IMR-90 (cell line): ENCODE measurements at regions not wholly inside any gene's neighbourhood (a gene's known extent, or its start where the extent isn't known, plus 50 kb on each side); places are given as distances from the start of the nearest gene placed in this dataset.

Experiments used
- ATAC-seq: fragments of 200-7000 bp; cut with Tn5 transposase; 2 replicates; pipeline ENCODE4 v1.9.1; 2020; ENCODE audit warnings: low read depth, mild to moderate bottlenecking, moderate library complexity
- BruUV-seq: library from RNA; stranded (reverse); fragments of 400-500 nt; replicated peaks from 2 replicates; lab custom pipeline; 2021; lab: Mats Ljungman, UMichigan
- CTCF ChIA-PET: fragments of 300-600 bp; formaldehyde crosslinking; extraction: SDS; loops from one replicate; lab custom pipeline; 2021; ENCODE audit warnings: antibody characterized with exemption; lab: Yijun Ruan, JAX
- POLR2A ChIA-PET: fragments of 300-600 bp; sonication (Branson Sonifier 250); formaldehyde crosslinking; loops from one replicate; lab custom pipeline; 2022; ENCODE audit warnings: antibody characterized with exemption; ENCODE audit not compliant: unreplicated experiment; lab: Charles Lee
- DNase-seq: peaks from one replicate; pipeline ENCODE4 v3.0.0; 2013
- H2AFZ ChIP-seq: replicated peaks from 2 replicates; pipeline ENCODE3; 2013; ENCODE audit warnings: low read length, mild to moderate bottlenecking; ENCODE audit not compliant: poor library complexity
- H2AK5ac ChIP-seq: 2 replicates; pipeline ENCODE4 v1.6.1; 2013; ENCODE audit warnings: low read depth, low read length, inconsistent platforms
- H2AK9ac ChIP-seq: replicated peaks from 2 replicates; pipeline ENCODE3; 2013; ENCODE audit warnings: mild to moderate bottlenecking, low read depth, low read length, moderate library complexity; ENCODE audit not compliant: poor library complexity
- H2BK120ac ChIP-seq: 2 replicates; pipeline ENCODE4 v1.6.1; 2013; ENCODE audit warnings: low read depth, low read length, inconsistent platforms
- H2BK15ac ChIP-seq: 3 replicates; pipeline ENCODE4 v1.6.1; 2013; ENCODE audit warnings: low read depth, low read length, inconsistent platforms
- H2BK20ac ChIP-seq: 2 replicates; pipeline ENCODE4 v1.6.1; 2013; ENCODE audit warnings: low read depth, mild to moderate bottlenecking, inconsistent platforms, low read length, moderate library complexity
- H2BK5ac ChIP-seq: 2 replicates; pipeline ENCODE4 v1.6.1; 2013; ENCODE audit warnings: mild to moderate bottlenecking, low read depth, low read length, inconsistent platforms; ENCODE audit not compliant: poor library complexity, severe bottlenecking
- H3K14ac ChIP-seq: replicated peaks from 2 replicates; pipeline ENCODE4 v1.6.1; 2013; ENCODE audit warnings: low read depth, low read length, inconsistent platforms
- H3K18ac ChIP-seq: 2 replicates; pipeline ENCODE4 v1.6.1; 2013; ENCODE audit warnings: low read depth, low read length, control low read depth
- H3K23ac ChIP-seq: 2 replicates; pipeline ENCODE4 v1.6.1; 2013; ENCODE audit warnings: low read depth, low read length, inconsistent platforms
- H3K27ac ChIP-seq: 2 replicates; pipeline ENCODE4 v1.5.1; 2013; ENCODE audit warnings: mild to moderate bottlenecking, control low read depth, low read length; ENCODE audit not compliant: insufficient read depth
- H3K27me3 ChIP-seq: 2 replicates; pipeline ENCODE4 v1.6.1; 2013; ENCODE audit warnings: low read length; ENCODE audit not compliant: control insufficient read depth, insufficient read depth
- H3K36me3 ChIP-seq: 2 replicates; pipeline ENCODE4 v1.6.1; 2013; ENCODE audit warnings: low read length, mixed read lengths; ENCODE audit not compliant: control insufficient read depth, insufficient read depth
- H3K4ac ChIP-seq: 2 replicates; pipeline ENCODE4 v1.6.1; 2013; ENCODE audit warnings: low read depth, low read length, inconsistent platforms
- H3K4me1 ChIP-seq: 2 replicates; pipeline ENCODE4 v1.6.1; 2013; ENCODE audit warnings: low read length, mixed read lengths; ENCODE audit not compliant: control insufficient read depth, insufficient read depth
- H3K4me2 ChIP-seq: 2 replicates; pipeline ENCODE4 v1.6.1; 2013; ENCODE audit warnings: low read depth, mild to moderate bottlenecking, control low read depth, low read length, moderate library complexity
- H3K4me3 ChIP-seq: 2 replicates; pipeline ENCODE4 v1.5.1; 2013; ENCODE audit warnings: low read depth, mild to moderate bottlenecking, control low read depth, low read length, moderate library complexity; ENCODE audit not compliant: insufficient read depth
- H3K56ac ChIP-seq: 2 replicates; pipeline ENCODE4 v1.6.1; 2013; ENCODE audit warnings: low read length, inconsistent platforms; ENCODE audit not compliant: insufficient read depth; ENCODE audit errors: extremely low read depth
- H3K79me1 ChIP-seq, 2 experiments: 2 replicates each; pipeline ENCODE4 v1.6.1; 2013; ENCODE audit warnings: low read length in 2 of 2, inconsistent platforms in 1 of 2, low read depth in 1 of 2
- H3K9ac ChIP-seq: 2 replicates; pipeline ENCODE4 v1.6.1; 2013; ENCODE audit warnings: low read depth, low read length, control low read depth
- H3K9me1 ChIP-seq: 2 replicates; pipeline ENCODE4 v1.6.1; 2013; ENCODE audit warnings: low read length, inconsistent platforms; ENCODE audit not compliant: insufficient read depth
- H3K9me3 ChIP-seq: 2 replicates; pipeline ENCODE4 v1.6.1; 2013; ENCODE audit warnings: low read length; ENCODE audit not compliant: control insufficient read depth, insufficient read depth
- H4K20me1 ChIP-seq: 2 replicates; pipeline ENCODE4 v1.6.1; 2013; ENCODE audit warnings: low read length, inconsistent platforms; ENCODE audit not compliant: insufficient read depth
- H4K5ac ChIP-seq: 2 replicates; pipeline ENCODE4 v1.6.1; 2013; ENCODE audit warnings: mild to moderate bottlenecking, low read depth, low read length, control low read depth
- H4K8ac ChIP-seq, 2 experiments: 2 replicates each; pipeline ENCODE4 v1.6.1; 2013; ENCODE audit warnings: low read depth in 2 of 2, low read length in 2 of 2, control low read depth in 1 of 2, inconsistent platforms in 1 of 2
- H4K91ac ChIP-seq: 2 replicates; pipeline ENCODE4 v1.6.1; 2013; ENCODE audit warnings: low read depth, low read length, inconsistent platforms; ENCODE audit not compliant: insufficient read depth
- BHLHE40 ChIP-seq: fragments of 150-350 bp; IDR thresholded peaks from 2 replicates; pipeline ENCODE4 v1.6.1; 2016; ENCODE audit warnings: mild to moderate bottlenecking, low read depth, low read length
- CEBPB ChIP-seq: IDR thresholded peaks from 2 replicates; pipeline ENCODE4 v1.6.1; 2012; ENCODE audit warnings: low read depth, low read length, improper control_type of control experiment
- CHD1 ChIP-seq: IDR thresholded peaks from 2 replicates; pipeline ENCODE4 v1.6.1; 2012; ENCODE audit warnings: low read depth, low read length, improper control_type of control experiment
- CTCF ChIP-seq: conservative IDR thresholded peaks from 2 replicates; pipeline ENCODE4 v1.5.1; 2012; ENCODE audit warnings: mild to moderate bottlenecking, low read depth, low read length, improper control_type of control experiment
- FOS ChIP-seq: fragments of 150-350 bp; IDR thresholded peaks from 2 replicates; pipeline ENCODE4 v1.6.1; 2016; ENCODE audit warnings: low read depth, low read length
- MAFK ChIP-seq: IDR thresholded peaks from 2 replicates; pipeline ENCODE4 v1.6.1; 2012; ENCODE audit warnings: low read depth, low read length, improper control_type of control experiment
- MAZ ChIP-seq: IDR thresholded peaks from 2 replicates; pipeline ENCODE4 v1.6.1; 2012; ENCODE audit warnings: low read depth, mild to moderate bottlenecking, low read length, improper control_type of control experiment, moderate library complexity, borderline replicate concordance
- MXI1 ChIP-seq: IDR thresholded peaks from 2 replicates; pipeline ENCODE4 v1.6.1; 2012; ENCODE audit warnings: low read depth, mild to moderate bottlenecking, low read length, moderate library complexity, borderline replicate concordance
- NFE2L2 ChIP-seq: fragments of 150-350 bp; IDR thresholded peaks from 2 replicates; pipeline ENCODE4 v1.6.1; 2016; ENCODE audit warnings: low read depth, mild to moderate bottlenecking, low read length
- POLR2A ChIP-seq: IDR thresholded peaks from 2 replicates; pipeline ENCODE4 v1.6.1; 2012; ENCODE audit warnings: mild to moderate bottlenecking, low read depth, low read length
- RAD21 ChIP-seq: IDR thresholded peaks from 2 replicates; pipeline ENCODE4 v1.6.1; 2012; ENCODE audit warnings: low read length, improper control_type of control experiment
- RCOR1 ChIP-seq: IDR thresholded peaks from 2 replicates; pipeline ENCODE4 v1.6.1; 2012; ENCODE audit warnings: mild to moderate bottlenecking, low read length, improper control_type of control experiment; ENCODE audit not compliant: insufficient replicate concordance
- RFX5 ChIP-seq: IDR thresholded peaks from 2 replicates; pipeline ENCODE4 v1.8.0; 2012; ENCODE audit warnings: low read depth, mild to moderate bottlenecking, low read length, moderate library complexity
- SMC3 ChIP-seq: fragments of 150-350 bp; IDR thresholded peaks from 2 replicates; pipeline ENCODE4 v1.6.1; 2016; ENCODE audit warnings: low read depth, mild to moderate bottlenecking, antibody characterized with exemption, low read length, moderate library complexity
- WGBS, 2 experiments: methylation state at CpG; one replicate each; pipeline versions ENCODE4 v1.1.5 to v1.1.7; 2013; ENCODE audit warnings: missing lambda C conversion rate in 2 of 2; ENCODE audit not compliant: insufficient read length in 1 of 2; ENCODE audit errors: extremely low coverage in 2 of 2; 5-methylcytosine and 5-hydroxymethylcytosine counted together
- dilution Hi-C: fragments of 300-500 bp; cut with HindIII; formaldehyde crosslinking; loops from one replicate; pipeline ENCODE4 v1.14.3; 2018; ENCODE audit warnings: low sequenced_read_pairs; ENCODE audit not compliant: unreplicated experiment
- in situ Hi-C: fragments of 300-500 bp; cut with MboI; formaldehyde crosslinking; loops from 3 replicates; pipeline ENCODE4 v1.14.3; 2019; ENCODE audit warnings: low sequenced_read_pairs, inconsistent platforms, mixed read lengths
- intact Hi-C: fragments of 100-400 bp; cut with micrococcal nuclease; formaldehyde crosslinking; loops from 2 replicates; pipeline ENCODE4 v1.10.0; 2022
- TF ChIP-seq, protein P1 (sequence below): fragments of 150-350 bp; IDR thresholded peaks from 2 replicates; pipeline ENCODE4 v1.6.1; 2016; ENCODE audit warnings: low read depth, mild to moderate bottlenecking, low read length, moderate library complexity, borderline replicate concordance
- TF ChIP-seq, protein P2 (sequence below): fragments of 150-350 bp; IDR thresholded peaks from 2 replicates; pipeline ENCODE4 v1.6.1; 2017; ENCODE audit warnings: mild to moderate bottlenecking, antibody characterized with exemption, low read length, low read depth

GRCh38 chr1:244236101-244236500 lies 185.0 kb downstream of the ZBTB18 start:
- H3K4me2 ChIP-seq: no peak overlapping the region
- no peak overlapping the region for H3K4ac ChIP-seq
- no peak for ATAC-seq
- H3K27me3 ChIP-seq: no peaks in the 10 kb centered on the region; the same call in 1 of the 2 replicates
- H4K8ac ChIP-seq: no peak overlapping the region
- H2BK20ac ChIP-seq: no peak overlapping the region; the same call in 1 of the 2 replicates
- peaks cover 13% of the 10 kb centered on the region for H3K4me1 ChIP-seq
- no peak overlapping the region for H3K14ac ChIP-seq
- no peaks in the 10 kb centered on the region for H4K20me1 ChIP-seq
- H4K91ac ChIP-seq: no peak overlapping the region
- in situ Hi-C loops: no loop called here
- H3K79me1 ChIP-seq: no peaks in the 10 kb centered on the region
- H3K9me1 ChIP-seq: 0 out of 2 replicates have a peak, but pooled peaks cover 5% of the 10 kb centered on the region
- no peak overlapping the region for H3K27ac ChIP-seq
- no peak overlapping the region for H3K4me3 ChIP-seq
- H3K18ac ChIP-seq: no peak overlapping the region; the same call in 1 of the 2 replicates
- H2BK5ac ChIP-seq: no peak overlapping the region
- peak overlapping the region; percentile 47 for H2AFZ ChIP-seq
- no peaks in the 10 kb centered on the region for H3K36me3 ChIP-seq
- peak; percentile 55 for DNase-seq
- ChIA-PET CTCF (interaction anchor here (0.9 kb wide), 1 partner anchor 299 kb away, joined by 3 read pairs; no protein-coding TSS in a partner anchor), POLR2A (no interaction called here)
- no peak overlapping the region for H2AK5ac ChIP-seq
- H3K23ac ChIP-seq: 0 out of 2 replicates have a peak overlapping the region, but pooled peaks have one; percentile 16
- 74% methylated on average over 3 of the region's 6 CpGs; no CpG with 5 or more reads in 1 of the 2 experiments for WGBS, 2 experiments
- no peak overlapping the region for H3K56ac ChIP-seq
- intact Hi-C loops: no loop called here
- no peak overlapping the region; the same call in 1 of the 2 replicates for H2BK120ac ChIP-seq
- dilution Hi-C loops: no loop called here
- BruUV-seq: no TSS peak
- no peak overlapping the region for H3K9ac ChIP-seq
- no peaks in the 10 kb centered on the region for H3K9me3 ChIP-seq
- TF ChIP-seq FOS: no peak
- TF ChIP-seq SMC3: no peak
- no peak for TF ChIP-seq MXI1
- TF ChIP-seq RAD21: no peak
- TF ChIP-seq MAZ: no peak
- TF ChIP-seq RCOR1: no peak
- no peak for TF ChIP-seq BHLHE40
- TF ChIP-seq NFE2L2: no peak
- no peak for TF ChIP-seq CHD1
- no peak for TF ChIP-seq MAFK
- no peak for TF ChIP-seq RFX5
- TF ChIP-seq, protein P1, sequence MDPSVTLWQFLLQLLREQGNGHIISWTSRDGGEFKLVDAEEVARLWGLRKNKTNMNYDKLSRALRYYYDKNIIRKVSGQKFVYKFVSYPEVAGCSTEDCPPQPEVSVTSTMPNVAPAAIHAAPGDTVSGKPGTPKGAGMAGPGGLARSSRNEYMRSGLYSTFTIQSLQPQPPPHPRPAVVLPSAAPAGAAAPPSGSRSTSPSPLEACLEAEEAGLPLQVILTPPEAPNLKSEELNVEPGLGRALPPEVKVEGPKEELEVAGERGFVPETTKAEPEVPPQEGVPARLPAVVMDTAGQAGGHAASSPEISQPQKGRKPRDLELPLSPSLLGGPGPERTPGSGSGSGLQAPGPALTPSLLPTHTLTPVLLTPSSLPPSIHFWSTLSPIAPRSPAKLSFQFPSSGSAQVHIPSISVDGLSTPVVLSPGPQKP: no peak
- TF ChIP-seq, protein P2, sequence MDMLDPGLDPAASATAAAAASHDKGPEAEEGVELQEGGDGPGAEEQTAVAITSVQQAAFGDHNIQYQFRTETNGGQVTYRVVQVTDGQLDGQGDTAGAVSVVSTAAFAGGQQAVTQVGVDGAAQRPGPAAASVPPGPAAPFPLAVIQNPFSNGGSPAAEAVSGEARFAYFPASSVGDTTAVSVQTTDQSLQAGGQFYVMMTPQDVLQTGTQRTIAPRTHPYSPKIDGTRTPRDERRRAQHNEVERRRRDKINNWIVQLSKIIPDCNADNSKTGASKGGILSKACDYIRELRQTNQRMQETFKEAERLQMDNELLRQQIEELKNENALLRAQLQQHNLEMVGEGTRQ: no peak
- no peak for TF ChIP-seq CTCF
- TF ChIP-seq POLR2A: no peak
- no peak for TF ChIP-seq CEBPB
- H2AK9ac ChIP-seq: no peak overlapping the region
- H4K5ac ChIP-seq: no peak overlapping the region
- H2BK15ac ChIP-seq: no peak overlapping the region
